ENCODE measurements at regions not wholly inside any gene's neighbourhood (a gene's known extent, or its start where the extent isn't known, plus 50 kb on each side); places are given as distances from the start of the nearest gene placed in this dataset.

DNA sequence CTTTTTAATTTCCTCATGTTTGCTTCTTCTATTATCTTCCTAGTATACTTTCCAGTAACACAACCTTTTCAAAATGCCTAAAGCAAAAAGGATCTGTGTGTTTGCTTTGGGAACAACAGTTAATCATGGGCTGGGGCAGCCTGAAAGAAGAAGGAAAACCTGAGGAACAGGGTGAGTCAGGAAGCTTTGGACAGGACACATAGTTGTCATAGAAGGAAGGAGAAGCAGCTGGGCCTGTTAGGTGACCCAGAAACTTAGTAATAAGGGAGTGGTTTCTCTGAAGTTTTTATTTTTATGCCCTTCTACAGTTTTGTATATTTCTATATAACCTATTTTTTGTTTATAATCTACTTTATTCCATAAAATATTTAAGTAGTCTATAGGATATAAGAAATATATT, 61.4 kb downstream of the CD24 start:
- Histone ChIP-seq H3K9me3 (ENCODE audit: low read depth) (no peaks in the 10 kb centered on the region), H2AFZ (replicated peaks) (no peak overlapping the region), H3K4me2 (no peak overlapping the region), H3K27me3 (no peaks in the 10 kb centered on the region), H3F3A (ENCODE audit: low read depth) (no peaks in the 10 kb centered on the region), H4K20me1 (ENCODE audit: low read depth) (no peaks in the 10 kb centered on the region), H3K9ac (no peak overlapping the region), H3K79me2 (ENCODE audit: low read depth) (no peaks in the 10 kb centered on the region), H3K4me3 (no peak overlapping the region), H3K36me3 (no peaks in the 10 kb centered on the region), H3K4me1 (peaks cover 4% of the 10 kb centered on the region), H3K27ac (no peak overlapping the region)
- Mint-ChIP-seq H3K9me3 (peaks cover 17% of the 10 kb centered on the region), H3K27ac (no peak overlapping the region), H3K4me1 (peaks cover 13% of the 10 kb centered on the region), H3K36me3 (peaks cover 2% of the 10 kb centered on the region), H3K27me3 (ENCODE audit: insufficient read depth, low read depth) (peaks cover 2% of the 10 kb centered on the region), H3K4me3 (no peak overlapping the region)
- TF ChIP-seq, protein P1, sequence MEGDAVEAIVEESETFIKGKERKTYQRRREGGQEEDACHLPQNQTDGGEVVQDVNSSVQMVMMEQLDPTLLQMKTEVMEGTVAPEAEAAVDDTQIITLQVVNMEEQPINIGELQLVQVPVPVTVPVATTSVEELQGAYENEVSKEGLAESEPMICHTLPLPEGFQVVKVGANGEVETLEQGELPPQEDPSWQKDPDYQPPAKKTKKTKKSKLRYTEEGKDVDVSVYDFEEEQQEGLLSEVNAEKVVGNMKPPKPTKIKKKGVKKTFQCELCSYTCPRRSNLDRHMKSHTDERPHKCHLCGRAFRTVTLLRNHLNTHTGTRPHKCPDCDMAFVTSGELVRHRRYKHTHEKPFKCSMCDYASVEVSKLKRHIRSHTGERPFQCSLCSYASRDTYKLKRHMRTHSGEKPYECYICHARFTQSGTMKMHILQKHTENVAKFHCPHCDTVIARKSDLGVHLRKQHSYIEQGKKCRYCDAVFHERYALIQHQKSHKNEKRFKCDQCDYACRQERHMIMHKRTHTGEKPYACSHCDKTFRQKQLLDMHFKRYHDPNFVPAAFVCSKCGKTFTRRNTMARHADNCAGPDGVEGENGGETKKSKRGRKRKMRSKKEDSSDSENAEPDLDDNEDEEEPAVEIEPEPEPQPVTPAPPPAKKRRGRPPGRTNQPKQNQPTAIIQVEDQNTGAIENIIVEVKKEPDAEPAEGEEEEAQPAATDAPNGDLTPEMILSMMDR (IDR thresholded peaks at IDR 0.05) = no peak
- TF ChIP-seq EZH2phosphoT487 (IDR thresholded peaks at IDR 0.05) = no peak
- no peak for TF ChIP-seq EZH2 (IDR thresholded peaks at IDR 0.05)
- no peak for DNase-seq (ENCODE audit: low spot score)

DNA sequence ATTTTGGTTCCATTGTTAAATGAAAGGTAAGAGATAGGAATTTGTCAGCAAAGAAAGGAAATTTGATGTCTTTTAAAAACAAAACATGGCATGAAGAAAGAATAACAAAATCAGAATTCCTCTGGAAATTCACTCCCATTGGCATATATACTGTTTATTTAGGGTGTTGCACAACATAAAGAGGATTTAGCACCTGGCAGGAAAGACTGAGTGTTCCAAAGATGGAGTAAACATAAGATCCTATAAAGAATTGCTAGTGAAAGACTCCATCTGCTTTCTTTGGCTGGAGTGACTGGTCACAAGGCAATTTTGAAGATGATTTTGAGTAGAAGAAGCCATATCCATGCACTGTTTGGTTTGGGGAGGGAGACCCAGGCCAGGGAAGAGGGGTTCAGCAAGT, 62.4 kb downstream of the CD24 start:
- Histone ChIP-seq H3K79me2 (ENCODE audit: low read depth) (no peaks in the 10 kb centered on the region), H3K9ac (no peak overlapping the region), H3K4me1 (peaks cover 4% of the 10 kb centered on the region), H3F3A (ENCODE audit: low read depth) (no peaks in the 10 kb centered on the region), H4K20me1 (ENCODE audit: low read depth) (no peaks in the 10 kb centered on the region), H2AFZ (replicated peaks) (no peak overlapping the region), H3K36me3 (no peaks in the 10 kb centered on the region), H3K4me2 (no peak overlapping the region), H3K27ac (no peak overlapping the region), H3K9me3 (ENCODE audit: low read depth) (no peaks in the 10 kb centered on the region), H3K4me3 (no peak overlapping the region), H3K27me3 (no peaks in the 10 kb centered on the region)
- TF ChIP-seq, protein P1 (IDR thresholded peaks at IDR 0.05) = no peak
- TF ChIP-seq EZH2phosphoT487 (IDR thresholded peaks at IDR 0.05) (no peak), EZH2 (IDR thresholded peaks at IDR 0.05) (no peak)
- Mint-ChIP-seq H3K27me3 (ENCODE audit: insufficient read depth, low read depth) (no peaks in the 10 kb centered on the region), H3K4me1 (peaks cover 13% of the 10 kb centered on the region), H3K27ac (no peak overlapping the region), H3K9me3 (peaks cover 17% of the 10 kb centered on the region), H3K36me3 (peaks cover 2% of the 10 kb centered on the region), H3K4me3 (no peak overlapping the region)
- DNase-seq (ENCODE audit: low spot score) = no peak

- Mint-ChIP-seq H3K4me1 (peaks cover 13% of the 10 kb centered on the region), H3K4me3 (no peak overlapping the region), H3K27ac (no peak overlapping the region), H3K36me3 (peaks cover 2% of the 10 kb centered on the region), H3K27me3 (ENCODE audit: insufficient read depth, low read depth) (peaks cover 2% of the 10 kb centered on the region), H3K9me3 (peaks cover 18% of the 10 kb centered on the region)
- peaks cover 4% of the 10 kb centered on the region for H3K4me1 ChIP-seq
- no peak overlapping the region for H3K4me2 ChIP-seq
- H3K9ac ChIP-seq = no peak overlapping the region
- H3K79me2 ChIP-seq (ENCODE audit: low read depth) = no peaks in the 10 kb centered on the region
- no peak overlapping the region for H2AFZ ChIP-seq (replicated peaks)
- H3K4me3 ChIP-seq = no peak overlapping the region
- DNase-seq (ENCODE audit: low spot score) = no peak
- no peaks in the 10 kb centered on the region for H4K20me1 ChIP-seq (ENCODE audit: low read depth)
- no peaks in the 10 kb centered on the region for H3K9me3 ChIP-seq (ENCODE audit: low read depth)
- no peaks in the 10 kb centered on the region for H3F3A ChIP-seq (ENCODE audit: low read depth)
- no peaks in the 10 kb centered on the region for H3K27me3 ChIP-seq
- H3K36me3 ChIP-seq = no peaks in the 10 kb centered on the region
- no peak for TF ChIP-seq EZH2phosphoT487 (IDR thresholded peaks at IDR 0.05)
- no peak for TF ChIP-seq EZH2 (IDR thresholded peaks at IDR 0.05)
- no peak overlapping the region for H3K27ac ChIP-seq
These were observed 63.3 kb downstream of the CD24 start for GRCh38 chr6:106910999-106911949.

- no peak for DNase-seq (ENCODE audit: low spot score)
- Mint-ChIP-seq H3K4me1 (peaks cover 13% of the 10 kb centered on the region), H3K9me3 (peaks cover 11% of the 10 kb centered on the region), H3K36me3 (peaks cover 2% of the 10 kb centered on the region), H3K4me3 (no peak overlapping the region), H3K27ac (no peak overlapping the region), H3K27me3 (ENCODE audit: insufficient read depth, low read depth) (peaks cover 2% of the 10 kb centered on the region)
- Histone ChIP-seq H2AFZ (replicated peaks) (no peak overlapping the region), H3K9ac (no peak overlapping the region), H3K79me2 (ENCODE audit: low read depth) (no peaks in the 10 kb centered on the region), H4K20me1 (ENCODE audit: low read depth) (no peaks in the 10 kb centered on the region), H3F3A (ENCODE audit: low read depth) (no peaks in the 10 kb centered on the region), H3K36me3 (no peaks in the 10 kb centered on the region), H3K9me3 (ENCODE audit: low read depth) (no peaks in the 10 kb centered on the region), H3K4me2 (no peak overlapping the region), H3K4me3 (no peak overlapping the region), H3K4me1 (peaks cover 4% of the 10 kb centered on the region), H3K27ac (no peak overlapping the region), H3K27me3 (no peaks in the 10 kb centered on the region)
- TF ChIP-seq, protein P1 (IDR thresholded peaks at IDR 0.05) = no peak
- TF ChIP-seq EZH2 (IDR thresholded peaks at IDR 0.05) (no peak), EZH2phosphoT487 (IDR thresholded peaks at IDR 0.05) (no peak)
These were observed 66.1 kb downstream of the CD24 start for GRCh38 chr6:106908386-106908840.

All from neural progenitor cell (in vitro differentiated cells).